ENCODE measurements at regions not wholly inside any gene's neighbourhood (a gene's known extent, or its start where the extent isn't known, plus 50 kb on each side); places are given as distances from the start of the nearest gene placed in this dataset.

DNA sequence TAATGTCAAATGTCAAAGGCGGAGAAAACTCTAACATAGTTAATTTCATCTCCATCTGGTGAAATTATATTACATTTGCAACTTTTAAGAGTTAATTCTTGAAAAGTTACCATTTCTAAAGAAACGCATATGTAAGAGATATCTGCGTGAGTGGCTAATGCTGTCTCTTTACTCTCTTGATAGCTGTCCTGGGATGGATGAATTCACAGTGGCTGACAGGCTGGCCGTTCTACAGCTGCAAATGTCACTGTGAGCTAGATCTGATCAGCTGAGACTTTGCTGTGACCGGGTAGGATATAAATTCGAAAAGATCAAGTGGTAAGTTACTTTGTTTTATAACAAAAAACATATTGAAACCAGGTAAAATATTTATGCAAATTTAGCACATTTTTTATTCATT is 557.1 kb upstream of the DDX18 start:
- TF ChIP-seq, protein P1, sequence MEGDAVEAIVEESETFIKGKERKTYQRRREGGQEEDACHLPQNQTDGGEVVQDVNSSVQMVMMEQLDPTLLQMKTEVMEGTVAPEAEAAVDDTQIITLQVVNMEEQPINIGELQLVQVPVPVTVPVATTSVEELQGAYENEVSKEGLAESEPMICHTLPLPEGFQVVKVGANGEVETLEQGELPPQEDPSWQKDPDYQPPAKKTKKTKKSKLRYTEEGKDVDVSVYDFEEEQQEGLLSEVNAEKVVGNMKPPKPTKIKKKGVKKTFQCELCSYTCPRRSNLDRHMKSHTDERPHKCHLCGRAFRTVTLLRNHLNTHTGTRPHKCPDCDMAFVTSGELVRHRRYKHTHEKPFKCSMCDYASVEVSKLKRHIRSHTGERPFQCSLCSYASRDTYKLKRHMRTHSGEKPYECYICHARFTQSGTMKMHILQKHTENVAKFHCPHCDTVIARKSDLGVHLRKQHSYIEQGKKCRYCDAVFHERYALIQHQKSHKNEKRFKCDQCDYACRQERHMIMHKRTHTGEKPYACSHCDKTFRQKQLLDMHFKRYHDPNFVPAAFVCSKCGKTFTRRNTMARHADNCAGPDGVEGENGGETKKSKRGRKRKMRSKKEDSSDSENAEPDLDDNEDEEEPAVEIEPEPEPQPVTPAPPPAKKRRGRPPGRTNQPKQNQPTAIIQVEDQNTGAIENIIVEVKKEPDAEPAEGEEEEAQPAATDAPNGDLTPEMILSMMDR (IDR thresholded peaks at IDR 0.05; ENCODE audit: borderline replicate concordance, extremely low read depth, low read length, poor library complexity, severe bottlenecking) = no peak
- TF ChIP-seq EZH2 (IDR thresholded peaks at IDR 0.05; ENCODE audit: borderline replicate concordance, low read depth, low read length, severe bottlenecking) = no peak

Data from DND-41 (cell line).